Psoas muscle (tissue), 7 donors: ENCODE measurements at regions not wholly inside any gene's neighbourhood (a gene's known extent, or its start where the extent isn't known, plus 50 kb on each side); places are given as distances from the start of the nearest gene placed in this dataset.

ENCODE experiments used
- ATAC-seq, 4 donors: fragments of 200-7000 bp; cut with Tn5 transposase; one replicate each; pipeline ENCODE4 v1.9.1; 2020; ENCODE audit warnings: moderate library complexity in 3 of 4, mild to moderate bottlenecking in 2 of 4
- DNase-seq, 2 donors: peaks; one replicate each; pipeline ENCODE4 v3.0.0-alpha.2; 2020
- H3K27ac ChIP-seq: fragments of 200-600 bp; one replicate; pipeline ENCODE4 v1.8.0; 2022
- H3K27me3 ChIP-seq, 3 donors: fragments of 200-600 bp in 1 of 3; one replicate each; pipeline versions ENCODE4 v1.6.1 to v1.8.0; 2013 to 2022; ENCODE audit warnings: low read length in 2 of 3, mild to moderate bottlenecking in 2 of 3, moderate library complexity in 1 of 3; ENCODE audit not compliant: insufficient read depth in 3 of 3
- H3K36me3 ChIP-seq, 2 donors: fragments of 200-600 bp in 1 of 2; one replicate each; pipeline versions ENCODE4 v1.6.1 to v1.8.0; 2013 to 2022; ENCODE audit warnings: low read depth in 1 of 2, mild to moderate bottlenecking in 1 of 2, moderate library complexity in 1 of 2; ENCODE audit not compliant: insufficient read depth in 1 of 2
- H3K4me1 ChIP-seq: fragments of 200-600 bp; one replicate; pipeline ENCODE4 v1.8.0; 2022
- H3K4me3 ChIP-seq: fragments of 200-600 bp; one replicate; pipeline ENCODE4 v1.8.0; 2022; ENCODE audit warnings: mild to moderate bottlenecking
- H3K9me3 ChIP-seq: fragments of 200-600 bp; one replicate; pipeline ENCODE4 v1.8.0; 2022
- CTCF ChIP-seq: fragments of 200-600 bp; IDR thresholded peaks from one replicate; pipeline ENCODE4 v1.8.0; 2022; ENCODE audit warnings: antibody characterized with exemption
- WGBS, 3 donors: extraction: QIAGEN DNeasy Blood & Tissue Kit; methylation state at CpG; one replicate each; pipeline versions ENCODE4 v1.1.6 to v1.1.7; 2013; 5-methylcytosine and 5-hydroxymethylcytosine counted together
- intact Hi-C, 2 donors: fragments of 100-400 bp; cut with DNase I; formaldehyde crosslinking; loops; one replicate each; pipeline versions ENCODE4 v1.11.0 to v1.14.2; 2022
- donor health status: healthy with polysubstance abuse.
- donor health status: DM: no; HTN: no; CAD: no; lungs with moderate emphysema.
- donor health status: Bipolar disorder and iron deficiency.
- donor health status: healthy.
- donor health status: DM: yes; HTN: yes; CAD: no.
- donor health status: DM: no; HTN: no; CAD: no.
- donor health status: DM: yes; HTN: yes; CAD: no.

- ATAC-seq, result no peak
- Histone ChIP-seq H3K27ac (no peak overlapping the region), H3K9me3 (no peaks in the 10 kb centered on the region), H3K36me3 (no peaks in the 10 kb centered on the region), H3K4me3 (no peak overlapping the region), H3K27me3 (no peaks in the 10 kb centered on the region), H3K4me1 (no peaks in the 10 kb centered on the region)
- intact Hi-C loops, result loop anchor here in 1 of 2 donors (10.0 kb wide), 1 partner anchor 50 kb away; no protein-coding TSS in a partner anchor
- TF ChIP-seq CTCF, result no peak
- DNase-seq, result no peak
- 65 to 80% (median 66%) methylated on average over 3 of the region's 3 CpGs for WGBS, 3 donors
Measured at GRCh38 chr9:8134635-8135034, 335.1 kb upstream of the DMAC1 start.

GRCh38 chr9:8133606-8134005 is 334.0 kb upstream of the DMAC1 start:
- no peak for TF ChIP-seq CTCF
- no peak overlapping the region for H3K4me3 ChIP-seq
- H3K36me3 ChIP-seq, result no peaks in the 10 kb centered on the region
- intact Hi-C loops, result loop anchor here in 1 of 2 donors (10.0 kb wide), 1 partner anchor 51 kb away; no protein-coding TSS in a partner anchor
- WGBS, 3 donors, result 42 to 47% (median 47%) methylated on average over 2 of the region's 2 CpGs
- no peaks in the 10 kb centered on the region for H3K4me1 ChIP-seq
- H3K9me3 ChIP-seq, result no peaks in the 10 kb centered on the region
- ATAC-seq (no peak), DNase-seq (no peak)
- H3K27ac ChIP-seq, result no peak overlapping the region
- H3K27me3 ChIP-seq, result no peaks in the 10 kb centered on the region

- Histone ChIP-seq H3K27me3 (no peaks in the 10 kb centered on the region), H3K4me1 (no peaks in the 10 kb centered on the region), H3K27ac (no peak overlapping the region), H3K9me3 (no peaks in the 10 kb centered on the region), H3K36me3 (no peaks in the 10 kb centered on the region), H3K4me3 (no peak overlapping the region)
- ATAC-seq, result no peak
- intact Hi-C loops, result loop anchor here in 1 of 2 donors (10.0 kb wide), 1 partner anchor 611 kb away; no protein-coding TSS in a partner anchor
- no peak for TF ChIP-seq CTCF
- no peak for DNase-seq
- 65 to 75% (median 72%) methylated on average over 1 of the region's 1 CpG for WGBS, 3 donors
Measured at GRCh38 chr9:8115570-8115969, 316.0 kb upstream of the DMAC1 start.

- Histone ChIP-seq H3K9me3 (no peaks in the 10 kb centered on the region), H3K27ac (no peak overlapping the region), H3K27me3 (no peaks in the 10 kb centered on the region), H3K4me1 (no peaks in the 10 kb centered on the region), H3K4me3 (no peak overlapping the region), H3K36me3 (no peaks in the 10 kb centered on the region)
- DNase-seq, result no peak
- no peak for TF ChIP-seq CTCF
- ATAC-seq, result no peak
- WGBS, 3 donors, result 0% methylated on average over 1 of the region's 1 CpG
- intact Hi-C loops, result loop anchor here in 1 of 2 donors (10.0 kb wide), 1 partner anchor 610 kb away; no protein-coding TSS in a partner anchor
Measured at GRCh38 chr9:8114826-8115225, 315.2 kb upstream of the DMAC1 start.

- H3K27ac ChIP-seq, result no peak overlapping the region
Measured at GRCh38 chr9:8106362-8106761, 306.8 kb upstream of the DMAC1 start.

More at GRCh38 chr9:8106362-8106761, 306.8 kb upstream of the DMAC1 start:
- intact Hi-C loops, result no loop called here
- DNase-seq, result no peak
- no peaks in the 10 kb centered on the region for H3K27me3 ChIP-seq
- no peak for ATAC-seq
- no peak for TF ChIP-seq CTCF
- no peaks in the 10 kb centered on the region for H3K4me1 ChIP-seq
- H3K4me3 ChIP-seq, result no peak overlapping the region
- no peaks in the 10 kb centered on the region for H3K36me3 ChIP-seq
- WGBS, 3 donors, result 65 to 85% (median 83%) methylated on average over 1 of the region's 1 CpG
- H3K9me3 ChIP-seq, result no peaks in the 10 kb centered on the region
